A673 (cell line): ENCODE measurements at regions not wholly inside any gene's neighbourhood (a gene's known extent, or its start where the extent isn't known, plus 50 kb on each side); places are given as distances from the start of the nearest gene placed in this dataset.
"Not testable (repeated sequence)": the region's sequence is repeated elsewhere in the genome, so short reads cannot be mapped to it uniquely, and the experiment has no call there.

Experiments used
- BruUV-seq: library from RNA; stranded (reverse); fragments of 400-500 nt; replicated peaks from 2 replicates; lab custom pipeline; 2021; lab: Mats Ljungman, UMichigan
- CTCF ChIA-PET: fragments of 300-600 bp; sonication (Branson Sonifier 250); formaldehyde crosslinking; loops from one replicate; lab custom pipeline; 2022; ENCODE audit warnings: antibody characterized with exemption; lab: Charles Lee
- POLR2A ChIA-PET: fragments of 300-600 bp; sonication (Branson Sonifier 250); formaldehyde crosslinking; loops from one replicate; lab custom pipeline; 2022; ENCODE audit warnings: antibody characterized with exemption; ENCODE audit not compliant: low non-redundant PET; lab: Charles Lee
- DNase-seq: peaks from one replicate; pipeline ENCODE4 v3.0.0-alpha.2; 2015; ENCODE audit warnings: low spot score
- H3K27ac ChIP-seq: fragments of 200-600 bp; sonication (generic); 2 replicates; pipeline ENCODE4 v1.5.1; 2016; ENCODE audit warnings: mixed run types, low read depth, mild to moderate bottlenecking, mixed read lengths, antibody characterized with exemption, low read length; ENCODE audit not compliant: poor library complexity, severe bottlenecking
- H3K27me3 ChIP-seq: fragments of 200-600 bp; sonication (generic); replicated peaks from 2 replicates; pipeline ENCODE4 v1.6.1; 2017; ENCODE audit warnings: mixed run types, low read depth, mild to moderate bottlenecking, mixed read lengths, antibody characterized with exemption, low read length; ENCODE audit not compliant: insufficient read depth, poor library complexity
- H3K36me3 ChIP-seq: fragments of 200-600 bp; sonication (generic); 2 replicates; pipeline ENCODE4 v1.6.1; 2016; ENCODE audit warnings: mixed run types, mild to moderate bottlenecking, mixed read lengths, antibody characterized with exemption, low read length; ENCODE audit not compliant: insufficient read depth, poor library complexity, severe bottlenecking
- H3K4me1 ChIP-seq: fragments of 200-600 bp; sonication (generic); 2 replicates; pipeline ENCODE4 v1.6.1; 2017; ENCODE audit warnings: mixed run types, mild to moderate bottlenecking, mixed read lengths, antibody characterized with exemption, low read length; ENCODE audit not compliant: insufficient read depth, poor library complexity, severe bottlenecking
- H3K4me3 ChIP-seq: fragments of 200-600 bp; sonication (generic); 2 replicates; pipeline ENCODE4 v1.5.1; 2016; ENCODE audit warnings: low read depth, mixed run types, mild to moderate bottlenecking, mixed read lengths, low read length; ENCODE audit not compliant: poor library complexity, severe bottlenecking
- H3K9me3 ChIP-seq: fragments of 200-600 bp; sonication (generic); 2 replicates; pipeline ENCODE4 v1.6.1; 2016; ENCODE audit warnings: mixed run types, low read depth, mild to moderate bottlenecking, mixed read lengths, antibody characterized with exemption, low read length; ENCODE audit not compliant: poor library complexity, severe bottlenecking
- intact Hi-C: fragments of 100-400 bp; cut with micrococcal nuclease; formaldehyde crosslinking; loops from one replicate; pipeline ENCODE4 v1.10.0; 2022; ENCODE audit not compliant: unreplicated experiment

GRCh38 chr21:6066320-6066985 is 4454.9 kb upstream of the TPTE start:
- H3K4me1 ChIP-seq, POLR2A ChIA-PET, H3K27ac ChIP-seq, H3K27me3 ChIP-seq, intact Hi-C loops, DNase-seq, H3K9me3 ChIP-seq, H3K36me3 ChIP-seq, CTCF ChIA-PET, H3K4me3 ChIP-seq, BruUV-seq: not testable (repeated sequence)

DNA sequence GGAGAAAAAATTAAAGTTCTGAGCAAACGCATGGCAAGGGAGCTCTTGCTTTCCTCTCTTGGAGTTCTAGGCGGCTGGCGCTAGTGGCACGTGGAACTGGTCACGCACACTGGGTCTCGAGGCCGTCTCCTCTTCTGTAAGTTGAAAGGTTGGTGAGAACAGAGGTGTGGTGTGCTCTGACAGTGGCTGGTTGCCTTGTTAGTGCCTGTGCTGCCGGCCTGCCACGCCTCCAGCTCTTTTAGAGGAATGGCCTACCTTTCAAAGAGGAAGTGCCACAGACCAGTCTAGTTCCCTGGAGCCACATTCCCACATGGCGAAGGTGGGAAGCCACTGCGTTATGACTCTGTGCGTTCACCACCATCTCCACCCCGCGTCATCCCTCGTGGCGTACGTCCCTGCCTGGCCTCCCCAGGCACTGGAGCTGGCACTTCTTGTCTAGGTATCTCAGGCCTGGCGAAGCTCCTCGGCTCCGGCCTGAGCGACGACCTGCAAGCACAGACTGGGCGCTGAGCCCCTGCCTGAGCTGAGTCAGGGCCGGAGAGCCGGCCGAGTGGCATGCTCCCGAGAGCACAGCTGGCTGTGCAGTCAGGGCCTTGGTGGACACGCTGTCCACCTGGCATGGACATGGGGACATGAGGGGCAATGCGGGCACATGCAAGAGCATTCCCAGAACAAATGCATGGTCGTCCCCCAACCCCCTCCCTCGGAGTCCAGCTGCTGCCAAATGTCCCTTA is 4453.1 kb upstream of the TPTE start:
- CTCF ChIA-PET, H3K9me3 ChIP-seq, H3K27ac ChIP-seq, H3K36me3 ChIP-seq, POLR2A ChIA-PET, intact Hi-C loops, H3K27me3 ChIP-seq, DNase-seq, H3K4me3 ChIP-seq, BruUV-seq, H3K4me1 ChIP-seq: not testable (repeated sequence)

GRCh38 chr21:6070213-6070612 is 4451.2 kb upstream of the TPTE start:
- DNase-seq, CTCF ChIA-PET, BruUV-seq: not testable (repeated sequence)

GRCh38 chr21:6072691-6073090 is 4448.7 kb upstream of the TPTE start:
- BruUV-seq, intact Hi-C loops: not testable (repeated sequence)

More at GRCh38 chr21:6070213-6070612, 4451.2 kb upstream of the TPTE start:
- POLR2A ChIA-PET, intact Hi-C loops, H3K9me3 ChIP-seq, H3K27ac ChIP-seq, H3K36me3 ChIP-seq, H3K27me3 ChIP-seq, H3K4me3 ChIP-seq, H3K4me1 ChIP-seq: not testable (repeated sequence)

GRCh38 chr21:6073993-6074705 is 4447.2 kb upstream of the TPTE start:
- BruUV-seq, H3K27me3 ChIP-seq, H3K4me1 ChIP-seq, DNase-seq, intact Hi-C loops, H3K4me3 ChIP-seq, CTCF ChIA-PET, H3K27ac ChIP-seq, POLR2A ChIA-PET, H3K9me3 ChIP-seq, H3K36me3 ChIP-seq: not testable (repeated sequence)

More at GRCh38 chr21:6072691-6073090, 4448.7 kb upstream of the TPTE start:
- H3K27ac ChIP-seq, CTCF ChIA-PET, H3K27me3 ChIP-seq, H3K9me3 ChIP-seq, H3K36me3 ChIP-seq, DNase-seq, POLR2A ChIA-PET, H3K4me3 ChIP-seq, H3K4me1 ChIP-seq: not testable (repeated sequence)

GRCh38 chr21:6074935-6075334 is 4446.4 kb upstream of the TPTE start:
- CTCF ChIA-PET, H3K9me3 ChIP-seq, H3K27me3 ChIP-seq, POLR2A ChIA-PET, H3K27ac ChIP-seq, H3K36me3 ChIP-seq, DNase-seq, H3K4me3 ChIP-seq, BruUV-seq, intact Hi-C loops, H3K4me1 ChIP-seq: not testable (repeated sequence)

- CTCF ChIA-PET, H3K36me3 ChIP-seq, POLR2A ChIA-PET: not testable (repeated sequence)
Measured at GRCh38 chr21:6075627-6076208, 4445.7 kb upstream of the TPTE start.

More at GRCh38 chr21:6075627-6076208, 4445.7 kb upstream of the TPTE start:
- H3K4me1 ChIP-seq, BruUV-seq, H3K9me3 ChIP-seq, H3K27ac ChIP-seq, intact Hi-C loops, H3K27me3 ChIP-seq, DNase-seq, H3K4me3 ChIP-seq: not testable (repeated sequence)
